Stomach (tissue), 4 donors: ENCODE measurements at regions not wholly inside any gene's neighbourhood (a gene's known extent, or its start where the extent isn't known, plus 50 kb on each side); places are given as distances from the start of the nearest gene placed in this dataset.

Experiments
- CTCF ChIP-seq, 7 experiments: fragments of 450-650 bp in 4 of 7; fragments of 200-600 bp in 3 of 7; sonication (generic) in 3 of 7; IDR thresholded peaks; one replicate each; pipeline ENCODE4 v1.5.1; 2016 to 2019; ENCODE audit warnings: antibody characterized with exemption in 7 of 7, control low read depth in 2 of 7, mild to moderate bottlenecking in 1 of 7
- POLR2A ChIP-seq, 4 donors: fragments of 450-650 bp; IDR thresholded peaks; one replicate each; pipeline ENCODE4 v1.6.1; 2016; ENCODE audit warnings: antibody characterized with exemption in 4 of 4, control low read depth in 2 of 4, mild to moderate bottlenecking in 1 of 4, moderate library complexity in 1 of 4
- POLR2AphosphoS5 ChIP-seq, 3 donors: sonication (generic); formaldehyde crosslinking; IDR thresholded peaks; one replicate each; pipeline ENCODE4 v1.6.1; 2016; ENCODE audit warnings: antibody characterized with exemption in 3 of 3

GRCh38 chr15:95662638-95663037 lies 667.9 kb upstream of the NR2F2 start:
- TF ChIP-seq CTCF (IDR thresholded peaks at IDR 0.05) = no peak
- TF ChIP-seq POLR2A (IDR thresholded peaks at IDR 0.05) = no peak
- no peak for TF ChIP-seq POLR2AphosphoS5 (IDR thresholded peaks at IDR 0.05)
